GOT3 (cell line): ENCODE measurements at regions not wholly inside any gene's neighbourhood (a gene's known extent, or its start where the extent isn't known, plus 50 kb on each side); places are given as distances from the start of the nearest gene placed in this dataset.
"Not testable (repeated sequence)": the region's sequence is repeated elsewhere in the genome, so short reads cannot be mapped to it uniquely, and the experiment has no call there.

Experiments
- DNase-seq: peaks from one replicate; lab custom pipeline; 2025; ENCODE audit warnings: mixed read lengths; lab: John Stamatoyannopoulos, UW

DNA sequence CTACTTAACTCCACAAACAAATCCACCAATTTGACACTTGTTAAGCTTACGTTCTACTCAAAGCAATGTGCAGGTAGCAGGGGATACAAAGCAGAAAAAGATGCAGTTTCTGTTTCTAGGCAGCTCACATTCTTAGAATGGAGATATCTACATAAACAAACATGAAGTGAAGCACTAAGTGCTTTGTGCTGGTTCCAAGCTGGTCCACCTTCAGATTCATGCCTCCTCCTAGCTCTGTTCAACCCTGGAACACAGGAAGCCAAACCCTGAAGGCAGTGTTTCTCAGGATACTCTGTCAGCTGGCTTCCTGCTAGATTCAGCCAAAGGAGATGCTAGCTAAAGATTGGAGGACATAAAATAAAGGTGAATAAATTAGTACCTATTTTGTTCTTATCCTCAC lies 55.3 kb upstream of the NOL4 start:
- DNase-seq: no peak

DNA sequence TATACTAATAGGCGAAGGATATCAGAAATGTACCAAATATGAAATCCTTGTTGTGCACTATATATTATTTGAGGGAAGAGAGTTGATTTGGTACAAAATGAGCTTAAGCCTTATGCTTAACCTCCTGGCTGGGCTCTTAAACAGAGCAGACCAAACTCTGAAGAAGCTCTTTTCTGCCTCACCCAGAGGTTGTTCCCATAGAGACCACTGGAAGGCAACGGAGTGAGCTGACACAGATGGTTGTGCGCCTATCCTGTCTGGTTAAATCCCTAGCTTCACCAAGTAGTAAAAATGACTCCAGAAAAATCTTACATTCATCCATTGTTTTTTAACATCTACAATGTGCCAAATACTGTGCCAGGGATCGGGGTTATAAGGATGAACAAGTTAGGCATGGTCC lies 55.9 kb upstream of the NOL4 start:
- DNase-seq: no peak

DNA sequence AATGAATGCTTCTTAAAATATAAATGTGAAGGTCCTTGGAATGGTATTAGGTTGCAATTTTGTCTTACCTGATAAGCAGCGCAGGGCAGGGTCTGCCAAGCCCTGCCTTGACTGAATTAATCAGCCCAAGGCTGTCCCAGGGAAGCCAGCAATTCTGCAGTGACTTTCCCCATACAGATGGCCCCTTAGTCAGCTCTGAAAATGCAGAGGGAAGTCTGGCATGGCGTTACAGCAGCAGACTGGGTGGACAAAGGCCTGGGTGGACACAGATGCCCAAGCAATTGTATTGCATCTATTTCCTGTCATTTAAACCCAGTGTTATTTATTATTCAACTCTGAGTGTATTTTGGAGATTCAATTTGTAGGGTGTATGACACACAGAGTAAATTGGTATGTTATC lies 56.6 kb upstream of the NOL4 start:
- no peak for DNase-seq

DNA sequence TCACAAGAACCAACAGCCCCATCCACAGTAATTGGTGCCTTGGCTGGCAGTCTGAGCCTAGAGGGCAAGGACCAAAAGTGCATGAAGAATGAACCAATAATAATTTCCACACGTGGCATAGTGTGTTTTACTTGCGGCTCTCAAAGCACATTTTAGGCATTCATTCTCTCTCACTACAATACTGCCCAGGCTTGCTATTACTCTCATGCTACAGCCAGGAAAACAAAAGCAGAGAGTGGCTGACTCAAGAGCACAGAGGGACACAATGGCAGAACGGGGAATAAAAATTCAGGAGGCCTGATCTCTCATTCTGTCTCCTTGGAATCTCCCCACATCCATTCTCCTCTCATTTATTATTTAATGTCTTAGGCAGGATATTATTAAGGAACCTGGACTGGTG lies 57.0 kb upstream of the NOL4 start:
- no peak for DNase-seq

DNA sequence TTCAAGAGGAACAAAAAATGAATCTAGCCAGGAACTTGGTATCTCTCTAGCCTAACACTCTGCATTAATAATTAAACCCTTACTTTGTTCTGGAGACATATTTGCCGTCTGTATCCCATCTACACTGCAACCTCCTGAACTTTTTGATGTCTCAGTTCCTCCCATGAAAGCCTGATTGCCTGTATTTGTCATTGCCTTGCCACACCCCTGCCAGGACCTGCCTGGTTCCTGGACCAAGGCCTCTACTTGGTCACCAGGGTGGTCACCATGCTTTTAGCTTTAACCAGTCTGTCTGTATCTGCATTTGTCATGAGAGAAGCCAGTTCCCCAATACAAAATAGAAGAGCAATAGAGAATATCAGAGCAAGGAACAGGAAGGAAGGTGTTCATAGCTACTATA lies 58.8 kb upstream of the NOL4 start:
- no peak for DNase-seq

DNA sequence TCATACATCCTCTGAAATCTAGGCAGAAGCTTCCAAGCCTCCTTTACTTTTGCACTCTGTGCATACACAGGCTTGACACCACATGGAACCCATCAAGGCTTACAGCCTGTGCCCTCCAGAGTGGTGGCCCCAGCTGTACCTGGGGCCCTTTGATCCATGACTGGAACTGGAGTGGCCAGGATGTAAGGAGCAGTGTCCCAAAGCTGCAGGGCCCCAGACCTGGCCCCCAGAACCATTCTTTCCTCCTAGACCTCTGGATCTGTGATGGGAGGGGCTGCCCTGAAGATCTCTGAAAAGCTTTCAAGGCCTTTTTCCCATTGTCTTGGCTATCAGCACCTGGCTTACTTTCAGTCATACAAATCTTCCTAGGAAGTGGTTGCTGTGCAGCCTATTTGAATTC lies 63.1 kb upstream of the NOL4 start:
- DNase-seq: no peak

DNA sequence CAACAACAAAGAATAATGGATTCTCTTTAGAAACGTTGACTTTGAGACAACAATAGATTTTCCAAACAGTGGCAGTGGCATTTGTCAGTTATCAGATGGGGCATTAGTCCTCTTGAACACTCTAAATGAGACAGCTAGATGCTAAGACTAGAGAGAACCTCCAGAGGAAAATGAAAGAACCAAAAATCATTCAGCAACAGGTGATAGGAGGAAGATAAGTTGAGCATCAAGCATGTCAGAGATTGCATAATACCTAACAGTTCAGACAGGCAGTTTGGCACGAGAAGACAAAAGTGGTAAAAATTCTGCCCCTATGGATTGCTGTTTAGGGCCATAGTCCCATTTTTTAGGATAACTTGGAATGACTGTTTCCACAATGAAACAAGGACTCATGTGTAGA lies 67.9 kb upstream of the NOL4 start:
- DNase-seq: no peak

DNA sequence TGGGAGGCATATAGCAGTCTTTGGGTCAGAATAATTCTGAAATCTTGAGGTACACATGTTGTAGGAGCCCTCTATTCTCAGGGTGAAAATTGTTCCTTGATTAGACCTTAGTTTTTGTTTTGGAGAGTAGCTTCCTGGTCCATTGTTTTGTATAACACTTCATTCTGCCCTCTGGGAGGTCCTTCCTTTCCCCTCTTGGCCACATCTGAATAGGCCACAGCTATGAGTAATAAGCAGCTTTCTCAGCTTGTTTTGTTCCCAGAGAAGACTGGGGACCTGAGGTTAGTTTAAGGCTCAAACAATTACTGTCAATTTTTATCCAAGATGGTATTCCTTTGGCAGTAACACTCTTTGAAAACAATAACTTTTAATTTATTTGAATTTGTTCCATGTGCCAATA lies 72.6 kb upstream of the NOL4 start:
- DNase-seq: no peak

DNA sequence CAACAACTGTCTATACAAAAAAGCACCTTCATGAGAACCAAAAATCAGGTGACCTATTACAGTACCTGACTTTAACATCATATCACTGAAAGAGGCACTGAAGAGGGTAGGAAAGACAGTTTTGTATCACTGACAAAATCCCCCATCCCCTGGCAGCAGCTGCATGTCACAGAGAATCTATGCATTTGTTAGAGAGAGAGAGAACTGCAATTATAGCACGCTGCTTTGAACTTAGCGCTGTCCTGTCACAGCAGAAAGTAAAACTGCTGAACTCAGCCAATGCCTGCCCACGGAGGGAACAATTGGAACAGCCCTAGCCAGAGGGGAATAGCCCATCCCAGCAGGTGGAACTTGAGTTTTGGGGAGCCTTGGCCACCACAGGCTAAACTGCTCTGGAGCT lies 75.1 kb upstream of the NOL4 start:
- no peak for DNase-seq

DNA sequence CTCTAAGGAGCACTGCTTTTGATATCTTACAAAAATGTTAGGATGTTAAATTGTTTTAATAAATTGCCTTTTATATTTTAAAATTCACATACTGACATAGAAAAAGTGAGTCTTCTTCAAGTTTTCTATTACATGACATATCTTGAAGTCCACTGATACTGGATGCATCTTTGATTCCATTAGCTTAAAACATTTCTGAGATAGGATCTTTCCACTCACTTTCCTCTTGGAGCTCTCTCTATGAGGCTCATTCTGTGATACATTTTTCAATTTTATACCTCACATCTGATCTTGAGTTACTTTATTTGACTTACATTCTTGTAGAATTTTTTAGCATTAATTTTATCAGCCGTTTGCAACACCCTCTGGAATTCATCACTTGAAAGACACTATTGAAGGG lies 86.8 kb upstream of the NOL4 start:
- no peak for DNase-seq

DNA sequence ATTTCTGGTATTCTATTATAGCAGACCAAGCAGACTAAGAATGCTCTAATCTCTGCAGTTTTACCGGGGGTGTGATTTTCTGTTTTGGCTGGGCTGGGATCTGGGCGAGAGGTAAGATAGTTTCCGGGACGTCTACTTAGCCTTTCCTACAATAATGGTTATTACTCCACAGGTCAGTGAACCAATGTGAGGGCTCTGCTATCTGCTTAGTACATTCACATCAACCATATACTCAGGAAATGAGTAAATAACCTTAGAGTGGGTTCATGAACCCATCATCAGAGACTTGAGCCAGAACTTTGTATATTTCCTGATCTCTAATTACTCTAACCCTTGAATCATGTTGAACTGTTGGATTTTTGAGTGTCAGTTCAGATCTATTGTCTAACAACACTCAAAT lies 90.1 kb upstream of the NOL4 start:
- DNase-seq: no peak

DNA sequence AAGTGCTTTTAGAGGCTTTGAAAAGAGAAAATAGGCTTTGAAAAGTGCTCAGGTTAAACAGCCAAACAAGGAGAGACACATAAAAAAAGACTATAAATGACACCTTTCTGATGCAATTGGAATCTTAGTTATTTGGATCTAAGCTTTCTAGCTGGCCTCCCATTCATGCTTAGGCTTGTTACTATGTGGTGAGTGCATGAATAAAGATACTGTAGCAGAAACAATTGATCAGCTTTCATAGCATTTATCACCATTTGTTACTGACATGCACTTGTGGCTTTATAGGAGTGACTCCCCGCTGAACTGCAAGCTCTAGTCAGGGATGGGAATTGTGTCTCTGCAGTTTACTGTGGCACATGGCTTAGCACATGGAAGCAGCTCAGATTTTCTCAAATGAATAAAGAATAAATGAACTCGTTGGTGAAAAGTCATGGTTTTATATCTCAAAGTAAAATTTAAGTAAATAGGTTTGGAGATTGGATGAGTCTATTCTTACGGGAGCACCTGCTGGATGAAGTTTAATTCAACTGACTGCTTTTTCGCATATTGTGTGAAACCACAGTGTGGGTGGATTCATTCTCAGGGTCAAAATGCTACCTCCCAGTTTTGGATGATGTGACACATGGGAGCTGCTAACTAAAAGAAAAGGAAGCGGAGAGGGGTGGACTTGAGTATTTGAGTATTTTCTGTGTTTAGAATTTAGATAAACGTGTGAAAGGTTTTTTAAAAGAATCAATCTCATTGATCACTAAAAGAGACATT lies 91.1 kb upstream of the NOL4 start:
- DNase-seq: no peak

DNA sequence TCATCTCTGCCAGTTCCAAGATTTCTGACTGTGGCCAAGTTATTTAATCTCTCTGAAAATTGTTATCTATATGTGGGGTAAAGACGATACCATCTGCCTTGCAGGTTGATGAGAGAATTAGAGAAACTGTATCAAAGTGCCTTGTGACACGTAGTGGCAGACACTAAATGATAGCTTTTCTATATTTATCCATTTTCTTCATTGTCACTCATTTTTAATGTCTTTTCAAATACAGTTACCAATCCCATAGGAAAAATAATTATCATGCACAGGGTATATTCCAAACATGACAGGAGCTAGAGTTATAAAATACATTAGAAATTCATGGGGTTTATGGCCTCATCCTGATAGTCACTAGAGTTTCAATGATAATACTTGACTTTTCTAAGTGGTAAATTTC lies 95.6 kb upstream of the NOL4 start:
- DNase-seq: no peak

DNA sequence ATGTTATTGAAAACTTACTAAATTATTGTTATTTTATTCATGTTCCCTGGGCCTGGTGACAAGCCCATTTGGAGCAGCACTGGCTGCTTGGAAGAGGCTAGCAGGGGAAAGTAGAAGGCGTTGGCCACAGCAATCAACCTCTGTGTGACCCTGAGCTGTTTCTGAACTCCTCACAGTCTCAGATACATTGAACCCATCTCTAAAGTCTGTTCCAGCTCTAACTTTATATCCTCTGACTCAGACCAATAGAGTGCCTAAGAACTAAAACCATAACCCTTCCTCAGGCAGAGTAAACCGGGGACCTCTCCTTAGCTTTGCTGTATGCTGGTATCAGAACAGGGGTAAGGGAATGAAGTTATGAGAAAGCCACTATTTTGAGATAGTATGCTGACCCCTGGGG lies 96.4 kb upstream of the NOL4 start:
- no peak for DNase-seq

DNA sequence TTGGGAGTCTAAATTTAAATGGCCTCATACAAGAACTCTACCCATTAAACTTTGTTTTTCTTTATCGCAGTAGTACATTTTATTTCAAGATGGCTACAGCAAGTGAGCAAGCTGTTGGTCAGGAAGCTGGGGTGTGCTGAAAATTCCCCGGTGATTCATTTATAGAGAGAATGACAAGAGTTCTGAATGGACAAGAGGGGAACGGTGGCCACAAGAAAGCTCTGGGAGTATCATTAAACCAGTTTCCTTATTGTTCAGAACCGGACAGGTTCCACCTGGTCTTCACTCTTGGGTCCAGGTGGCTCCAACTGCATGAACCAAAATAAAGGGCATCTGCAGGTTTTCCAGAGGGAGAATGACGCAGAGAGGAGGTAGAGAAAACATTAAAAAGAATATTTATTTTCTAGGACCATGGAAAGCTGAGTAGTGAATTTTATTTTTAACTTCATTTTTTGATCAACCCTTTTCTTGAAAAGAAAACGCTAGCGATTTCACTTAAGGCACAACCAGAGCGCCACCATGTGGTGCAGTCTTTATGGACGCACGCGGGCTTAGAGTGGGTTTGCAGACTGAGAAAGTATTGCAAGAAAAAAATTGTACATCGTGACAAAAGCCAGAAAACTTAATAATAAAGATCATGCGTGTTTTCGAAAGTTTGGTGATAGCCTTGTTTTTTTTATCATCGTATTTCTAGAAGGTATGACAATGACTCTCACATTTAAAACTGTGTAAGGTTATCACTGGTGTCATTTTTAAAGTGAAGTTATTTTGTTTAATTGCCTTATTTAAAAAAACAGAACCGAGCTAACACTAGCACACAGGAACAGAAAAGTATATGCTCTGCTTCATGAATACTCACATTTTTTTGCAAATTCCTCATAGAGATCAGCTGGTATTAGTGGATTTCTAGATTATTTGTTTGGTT lies 97.9 kb upstream of the NOL4 start:
- no peak for DNase-seq

DNA sequence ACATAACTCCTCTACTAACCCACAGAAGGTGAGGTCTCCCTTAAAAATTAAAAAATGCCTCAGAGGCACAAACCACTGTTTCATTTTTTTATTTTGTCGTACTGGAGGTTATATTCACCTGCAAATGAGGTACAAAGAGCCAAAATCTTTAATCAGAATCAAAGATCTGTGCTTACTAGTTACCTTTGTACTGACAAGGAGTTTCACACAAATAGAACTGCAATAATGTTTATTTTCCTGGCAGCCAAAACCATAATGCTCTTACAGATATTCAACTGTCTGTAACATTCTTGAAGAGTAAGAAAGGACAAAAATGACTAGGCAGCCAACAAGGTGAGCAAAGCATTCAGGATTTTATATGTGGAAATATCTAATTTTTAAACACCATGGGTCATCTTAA lies 105.1 kb upstream of the NOL4 start:
- DNase-seq: no peak

DNA sequence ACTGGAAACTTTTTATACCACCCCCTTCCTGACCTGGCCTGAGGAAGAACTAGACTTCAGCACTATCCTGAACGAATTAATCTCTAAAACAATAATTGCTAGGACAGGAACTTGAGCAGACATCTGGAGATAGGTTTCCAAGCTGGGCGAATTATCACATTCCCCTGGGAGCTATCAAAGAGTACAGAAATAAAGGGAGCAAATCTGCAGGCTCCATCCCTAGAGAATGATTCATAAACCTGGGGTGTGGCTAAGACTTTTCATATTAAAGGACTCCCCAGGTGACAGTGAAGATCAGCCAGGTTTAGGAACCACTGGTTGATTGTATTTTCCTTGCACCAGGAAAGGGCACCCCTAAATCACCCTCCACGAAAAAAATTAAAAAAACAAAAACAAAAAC lies 105.6 kb upstream of the NOL4 start:
- no peak for DNase-seq

DNA sequence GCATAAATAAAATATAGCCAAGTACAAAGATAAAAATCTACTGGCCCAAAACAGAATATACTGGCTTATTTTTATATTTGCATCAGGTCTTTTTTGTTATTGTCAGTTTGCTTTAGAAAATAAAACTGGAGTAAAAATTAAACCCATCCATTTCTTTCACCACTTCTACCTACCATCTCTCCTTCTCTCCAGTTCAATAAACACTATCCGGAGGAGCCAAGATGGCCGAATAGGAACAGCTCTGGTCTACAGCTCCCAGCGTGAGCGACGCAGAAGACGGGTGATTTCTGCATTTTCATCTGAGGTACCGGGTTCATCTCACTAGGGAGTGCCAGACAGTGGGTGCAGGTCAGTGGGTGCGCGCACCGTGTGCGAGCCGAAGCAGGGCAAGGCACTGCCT lies 106.2 kb upstream of the NOL4 start:
- not testable (repeated sequence) for DNase-seq

DNA sequence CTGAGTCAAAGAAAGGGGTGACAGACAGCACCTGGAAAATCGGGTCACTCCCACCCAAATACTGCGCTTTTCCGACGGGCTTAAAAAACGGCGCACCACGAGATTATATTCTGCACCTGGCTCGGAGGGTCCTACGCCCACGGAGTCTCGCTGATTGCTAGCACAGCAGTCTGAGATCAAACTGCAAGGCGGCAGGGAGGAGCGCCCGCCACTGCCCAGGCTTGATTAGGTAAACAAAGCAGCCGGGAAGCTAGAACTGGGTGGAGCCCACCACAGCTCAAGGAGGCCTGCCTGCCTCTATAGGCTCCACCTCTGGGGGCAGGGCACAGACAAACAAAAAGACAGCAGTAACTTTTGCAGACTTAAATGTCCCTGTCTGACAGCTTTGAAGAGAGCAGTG lies 106.6 kb upstream of the NOL4 start:
- DNase-seq: not testable (repeated sequence)

DNA sequence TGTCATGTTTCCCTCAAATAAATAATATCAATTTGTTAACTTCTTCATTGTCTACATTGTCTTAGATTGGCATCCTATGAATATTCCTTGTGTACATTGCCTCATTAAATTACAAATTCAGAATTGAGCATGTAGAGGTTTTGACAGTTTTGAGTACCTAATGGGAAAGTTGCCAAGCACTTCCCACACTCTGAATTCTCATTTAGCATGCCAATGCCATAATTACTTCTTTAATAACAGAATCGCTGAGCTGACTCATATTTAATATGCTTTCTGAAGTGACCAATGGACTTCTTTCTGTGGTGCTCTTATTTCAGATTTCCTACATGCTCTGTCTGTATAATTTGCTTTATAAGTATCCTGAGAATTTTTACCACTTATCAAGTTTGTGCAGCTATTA lies 114.4 kb upstream of the NOL4 start:
- DNase-seq: no peak

DNA sequence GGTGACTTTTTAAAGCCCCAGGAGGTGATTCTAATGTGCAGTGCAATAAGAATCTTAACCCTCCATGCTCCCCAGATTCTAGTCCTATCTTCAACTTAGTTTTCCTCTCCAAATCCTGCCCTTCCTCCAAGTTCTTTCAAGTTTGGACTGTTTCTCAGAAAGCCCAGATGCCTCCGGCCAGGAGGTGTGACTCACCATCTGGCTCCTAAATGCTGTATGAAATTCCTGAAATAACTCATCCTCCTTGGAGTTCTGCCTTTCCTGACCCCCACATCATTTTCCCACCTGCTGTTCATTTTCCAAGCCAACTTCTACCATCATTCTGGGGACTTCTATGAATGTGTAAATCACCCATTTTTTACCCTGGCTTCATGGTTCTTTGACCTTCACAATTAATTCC lies 118.2 kb upstream of the NOL4 start:
- no peak for DNase-seq

DNA sequence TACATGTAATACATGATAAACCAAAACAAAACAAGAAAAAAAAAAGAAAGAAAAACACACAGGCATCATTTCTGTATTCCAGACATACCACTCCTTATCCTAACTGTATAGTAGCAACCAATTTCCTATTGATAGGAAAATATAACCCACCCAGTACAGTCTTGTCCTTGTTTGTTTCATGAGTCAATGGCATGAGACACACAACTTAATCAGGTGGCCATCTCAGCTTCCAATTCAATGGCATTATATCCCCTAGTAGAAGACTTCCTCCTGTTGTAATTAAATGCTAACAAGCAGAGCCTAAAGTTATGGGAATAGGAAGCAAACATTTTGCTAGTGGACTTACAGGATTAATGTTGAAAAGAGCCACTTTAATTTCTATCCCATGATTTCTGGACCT lies 121.0 kb upstream of the NOL4 start:
- DNase-seq: no peak

DNA sequence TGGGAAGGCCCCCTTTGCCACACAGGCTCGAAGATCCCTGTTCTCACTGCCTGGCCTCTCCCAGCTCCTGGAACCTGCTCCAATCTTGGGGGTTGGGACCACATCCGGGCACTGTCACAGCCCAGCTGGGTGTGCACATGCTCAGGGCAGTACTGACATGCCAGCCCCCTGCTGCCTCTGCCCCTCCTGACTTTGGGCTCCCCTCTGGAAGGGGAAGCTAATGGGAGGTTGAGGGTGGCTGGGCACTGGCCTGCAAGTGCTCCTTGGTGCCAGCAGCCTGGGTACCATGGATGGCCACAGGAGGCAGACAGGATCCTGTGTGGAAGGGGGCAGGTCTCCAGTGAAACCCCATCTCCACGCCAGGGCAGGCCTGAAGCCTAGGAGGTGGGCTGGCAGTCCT lies 126.1 kb upstream of the NOL4 start:
- no peak for DNase-seq
